ENCODE measurements at regions not wholly inside any gene's neighbourhood (a gene's known extent, or its start where the extent isn't known, plus 50 kb on each side); places are given as distances from the start of the nearest gene placed in this dataset.

- no peak overlapping the region for H3K4me3 Mint-ChIP-seq (ENCODE audit: unreplicated experiment)
- peaks cover 41% of the 10 kb centered on the region for H3K27me3 Mint-ChIP-seq (ENCODE audit: unreplicated experiment)
- H3K4me1 Mint-ChIP-seq (ENCODE audit: unreplicated experiment) = peaks cover 15% of the 10 kb centered on the region
- DNase-seq (ENCODE audit: extremely low spot score, unreplicated experiment) = no peak
- no peaks in the 10 kb centered on the region for H3K9me3 Mint-ChIP-seq (ENCODE audit: unreplicated experiment)
- TF ChIP-seq CTCF (IDR thresholded peaks at IDR 0.05) = no peak
- H3K36me3 Mint-ChIP-seq (ENCODE audit: unreplicated experiment) = no peaks in the 10 kb centered on the region
- no peak overlapping the region for H3K27ac Mint-ChIP-seq (ENCODE audit: unreplicated experiment)
Measured at GRCh38 chr15:60130398-60130797, 126.3 kb downstream of the FOXB1 start.

- Mint-ChIP-seq H3K4me1 (ENCODE audit: unreplicated experiment) (peaks cover 15% of the 10 kb centered on the region), H3K27ac (ENCODE audit: unreplicated experiment) (no peak overlapping the region), H3K36me3 (ENCODE audit: unreplicated experiment) (no peaks in the 10 kb centered on the region), H3K9me3 (ENCODE audit: unreplicated experiment) (no peaks in the 10 kb centered on the region), H3K4me3 (ENCODE audit: unreplicated experiment) (no peak overlapping the region), H3K27me3 (ENCODE audit: unreplicated experiment) (peaks cover 38% of the 10 kb centered on the region)
- DNase-seq (ENCODE audit: extremely low spot score, unreplicated experiment) = no peak
- no peak for TF ChIP-seq CTCF (IDR thresholded peaks at IDR 0.05)
Measured at GRCh38 chr15:60130821-60131220, 126.7 kb downstream of the FOXB1 start.

GRCh38 chr15:60134609-60135008 is 130.5 kb downstream of the FOXB1 start:
- no peaks in the 10 kb centered on the region for H3K36me3 Mint-ChIP-seq (ENCODE audit: unreplicated experiment)
- TF ChIP-seq CTCF (IDR thresholded peaks at IDR 0.05) = no peak
- H3K27ac Mint-ChIP-seq (ENCODE audit: unreplicated experiment) = no peak overlapping the region
- no peak for DNase-seq (ENCODE audit: extremely low spot score, unreplicated experiment)
- no peak overlapping the region for H3K4me3 Mint-ChIP-seq (ENCODE audit: unreplicated experiment)
- peaks cover 38% of the 10 kb centered on the region for H3K27me3 Mint-ChIP-seq (ENCODE audit: unreplicated experiment)
- no peaks in the 10 kb centered on the region for H3K9me3 Mint-ChIP-seq (ENCODE audit: unreplicated experiment)
- no peaks in the 10 kb centered on the region for H3K4me1 Mint-ChIP-seq (ENCODE audit: unreplicated experiment)

- DNase-seq (ENCODE audit: extremely low spot score, unreplicated experiment) = no peak
- Mint-ChIP-seq H3K27me3 (ENCODE audit: unreplicated experiment) (peaks cover 41% of the 10 kb centered on the region), H3K4me3 (ENCODE audit: unreplicated experiment) (no peak overlapping the region), H3K36me3 (ENCODE audit: unreplicated experiment) (no peaks in the 10 kb centered on the region), H3K9me3 (ENCODE audit: unreplicated experiment) (no peaks in the 10 kb centered on the region), H3K27ac (ENCODE audit: unreplicated experiment) (no peak overlapping the region), H3K4me1 (ENCODE audit: unreplicated experiment) (no peaks in the 10 kb centered on the region)
- no peak for TF ChIP-seq CTCF (IDR thresholded peaks at IDR 0.05)
Measured at GRCh38 chr15:60135961-60136360, 131.8 kb downstream of the FOXB1 start.

GRCh38 chr15:60137711-60138396 is 133.7 kb downstream of the FOXB1 start:
- Mint-ChIP-seq H3K27ac (ENCODE audit: unreplicated experiment) (no peak overlapping the region), H3K4me3 (ENCODE audit: unreplicated experiment) (no peak overlapping the region), H3K36me3 (ENCODE audit: unreplicated experiment) (no peaks in the 10 kb centered on the region), H3K4me1 (ENCODE audit: unreplicated experiment) (no peaks in the 10 kb centered on the region), H3K27me3 (ENCODE audit: unreplicated experiment) (peaks cover 55% of the 10 kb centered on the region), H3K9me3 (ENCODE audit: unreplicated experiment) (no peaks in the 10 kb centered on the region)
- DNase-seq (ENCODE audit: extremely low spot score, unreplicated experiment) = no peak
- TF ChIP-seq CTCF (IDR thresholded peaks at IDR 0.05) = no peak

All from osteocyte (in vitro differentiated cells).